SKM-1 treated with dmso at 0.1 percent for 144 hours (cell line): ENCODE measurements at regions not wholly inside any gene's neighbourhood (a gene's known extent, or its start where the extent isn't known, plus 50 kb on each side); places are given as distances from the start of the nearest gene placed in this dataset.

Experiments used
- DNase-seq: peaks from one replicate; lab custom pipeline; 2025; ENCODE audit not compliant: unreplicated experiment; lab: John Stamatoyannopoulos, UW

DNA sequence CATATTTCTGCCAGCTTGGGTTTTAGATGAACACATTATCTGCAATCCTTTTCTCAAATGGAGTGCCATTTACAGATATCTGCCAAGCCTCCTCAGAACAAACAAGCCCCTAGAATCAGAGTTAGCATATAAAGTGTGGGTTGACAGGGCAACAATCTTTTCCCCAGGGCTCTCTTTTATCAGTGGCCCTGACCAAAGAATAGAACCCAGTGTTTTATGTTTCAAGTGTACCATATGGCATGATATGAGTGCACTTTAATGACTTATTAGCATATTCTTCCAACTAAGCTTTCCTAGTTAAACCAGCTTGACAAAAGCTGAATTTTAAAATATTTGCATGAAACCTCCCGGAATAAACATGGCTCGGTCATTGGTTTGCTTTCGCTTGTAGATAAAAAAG, 57.3 kb downstream of the EVX1 start:
- DNase-seq = no peak

- peak; percentile 87 for DNase-seq
Observed at GRCh38 chr7:27300421-27300820, 57.8 kb downstream of the EVX1 start.

GRCh38 chr7:27302590-27302989, 60.0 kb downstream of the EVX1 start:
- DNase-seq = no peak

GRCh38 chr7:27303026-27303425, 60.4 kb downstream of the EVX1 start:
- no peak for DNase-seq

- DNase-seq = no peak
Observed at GRCh38 chr7:27305854-27306253, 63.3 kb downstream of the EVX1 start.

DNA sequence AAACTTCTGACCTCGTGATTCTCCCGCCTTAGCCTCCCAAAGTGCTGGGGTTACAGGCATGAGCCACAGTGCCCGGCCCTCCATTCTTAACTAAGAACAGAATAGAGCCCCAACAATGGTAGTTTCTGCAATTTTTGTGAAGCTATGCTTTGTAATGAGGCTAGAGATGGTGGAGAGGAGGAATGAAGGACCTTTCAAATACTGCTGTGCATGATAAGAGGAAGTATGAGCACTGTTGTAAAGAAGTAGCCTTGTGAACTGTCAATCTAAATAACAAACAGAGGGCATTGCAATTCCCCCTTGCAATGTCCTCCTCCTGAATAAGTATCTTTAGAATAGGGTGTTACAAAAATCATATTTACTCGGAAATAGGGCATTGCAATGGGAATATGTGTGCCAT, 70.2 kb downstream of the EVX1 start:
- no peak for DNase-seq

- DNase-seq = no peak
Observed at GRCh38 chr7:27314111-27314510, 71.5 kb downstream of the EVX1 start.

DNA sequence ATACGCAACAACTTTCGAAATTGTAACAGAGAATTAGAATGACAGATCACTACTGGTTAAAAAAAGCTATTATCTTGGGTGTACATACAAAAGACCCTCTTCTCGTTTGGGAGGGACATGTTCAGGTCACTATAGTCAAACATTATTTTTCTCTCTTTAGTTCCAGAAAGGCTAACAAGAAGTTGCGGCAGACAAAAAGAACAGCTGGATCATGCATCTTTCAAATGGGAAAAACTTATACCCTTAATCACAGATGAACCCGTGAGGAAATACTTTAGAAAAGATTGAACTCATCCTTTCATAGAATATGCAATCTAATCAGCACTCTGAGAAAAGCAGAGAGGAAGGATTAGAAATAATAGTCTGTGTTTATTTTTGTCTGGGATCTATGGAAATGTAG, 72.5 kb downstream of the EVX1 start:
- no peak for DNase-seq

GRCh38 chr7:27316311-27316710, 73.7 kb downstream of the EVX1 start:
- peak; percentile 29 for DNase-seq

GRCh38 chr7:27324246-27324645, 81.6 kb downstream of the EVX1 start:
- no peak for DNase-seq

GRCh38 chr7:27329909-27330308, 87.3 kb downstream of the EVX1 start:
- no peak for DNase-seq

GRCh38 chr7:27339478-27339877, 96.9 kb downstream of the EVX1 start:
- DNase-seq = peak; percentile 99

DNA sequence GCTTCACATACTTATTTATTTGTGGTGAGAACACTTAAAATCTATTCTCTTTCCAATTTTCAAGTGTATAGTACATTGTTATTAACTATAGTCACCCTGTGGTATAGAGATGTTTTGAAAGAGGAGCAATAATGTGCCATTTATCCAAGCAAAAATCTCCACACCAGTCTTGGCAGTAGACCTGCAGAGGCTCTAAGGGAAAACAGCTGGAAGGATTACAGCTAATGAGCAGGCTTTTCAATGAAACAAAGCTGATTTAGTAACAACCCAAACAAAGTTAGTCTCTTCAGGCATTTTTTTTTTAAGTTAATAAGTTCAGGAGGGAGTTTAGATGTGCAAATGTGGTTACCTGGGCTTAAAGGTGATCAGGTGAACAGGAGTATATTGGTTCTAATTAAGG, 101.9 kb downstream of the EVX1 start:
- no peak for DNase-seq

DNA sequence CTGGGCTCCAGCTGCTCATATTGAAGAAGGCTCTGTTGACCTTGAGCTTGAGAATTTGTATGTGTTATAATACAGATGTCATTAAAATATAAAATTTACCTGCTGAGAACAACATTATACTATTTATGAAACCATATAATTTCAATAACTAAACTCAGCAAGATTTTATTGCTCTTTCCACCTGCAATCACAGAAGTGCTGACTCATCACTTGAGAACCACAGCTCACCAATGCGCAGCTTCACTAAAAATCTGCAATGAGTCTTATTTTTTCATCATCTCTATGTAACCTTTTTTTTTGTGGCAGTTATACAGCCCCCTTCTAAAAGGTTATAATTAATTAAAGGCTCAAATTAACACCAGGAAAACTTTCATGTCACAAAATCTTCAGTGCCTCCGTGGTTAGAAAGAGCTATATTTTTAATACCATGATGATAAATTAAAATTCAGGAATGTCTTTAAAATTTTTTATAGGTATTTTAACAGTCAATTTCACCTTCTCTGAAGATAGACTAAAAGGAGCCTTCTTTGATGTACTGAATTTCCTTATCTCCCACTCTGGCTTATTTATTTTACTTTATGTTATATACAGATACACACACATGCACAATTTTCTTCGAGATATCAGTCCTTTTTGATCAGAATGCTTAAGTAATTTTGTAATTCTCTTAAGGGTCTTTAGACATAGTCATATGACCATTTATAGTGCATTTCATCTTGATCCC, 102.7 kb downstream of the EVX1 start:
- no peak for DNase-seq

- no peak for DNase-seq
Observed at GRCh38 chr7:27345997-27346396, 103.4 kb downstream of the EVX1 start.

- no peak for DNase-seq
Observed at GRCh38 chr7:27346531-27347275, 104.1 kb downstream of the EVX1 start.

GRCh38 chr7:27347276-27347640, 104.7 kb downstream of the EVX1 start:
- no peak for DNase-seq

GRCh38 chr7:27349621-27350020, 107.0 kb downstream of the EVX1 start:
- DNase-seq = no peak

DNA sequence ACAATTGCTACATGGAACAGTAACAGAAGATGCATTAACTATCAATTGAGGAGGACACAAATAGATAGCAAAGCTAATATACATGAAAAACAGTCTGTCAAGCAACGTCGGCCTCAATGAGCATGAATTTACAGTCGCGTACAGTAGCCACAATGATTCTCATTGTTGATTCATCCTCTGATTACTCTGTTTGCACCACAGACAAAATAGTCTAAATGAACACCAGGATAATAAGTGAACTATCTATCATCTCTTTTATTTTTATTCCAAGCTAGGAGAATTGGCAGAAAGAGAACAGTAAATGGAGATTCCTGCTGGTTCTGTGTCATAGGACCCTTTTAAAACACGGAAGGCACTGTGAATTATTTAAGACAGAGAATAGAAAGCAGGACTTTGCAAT, 108.5 kb downstream of the EVX1 start:
- no peak for DNase-seq

- no peak for DNase-seq
Observed at GRCh38 chr7:27351786-27352185, 109.2 kb downstream of the EVX1 start.

- DNase-seq = peak; percentile 80
Observed at GRCh38 chr7:27359181-27360125, 116.9 kb downstream of the EVX1 start.

- DNase-seq = no peak
Observed at GRCh38 chr7:27361522-27361921, 118.9 kb downstream of the EVX1 start.
